Astrocyte (in vitro differentiated cells and primary cell): ENCODE measurements at regions not wholly inside any gene's neighbourhood (a gene's known extent, or its start where the extent isn't known, plus 50 kb on each side); places are given as distances from the start of the nearest gene placed in this dataset.

Source experiments
- DNase-seq: peaks from one replicate; pipeline ENCODE4 v3.0.0-alpha.2; 2010; ENCODE audit warnings: low read depth
- FAIRE-seq: peaks from 2 replicates; lab custom pipeline; 2011; peaks lifted over from hg19 to GRCh38; lab: Jason Lieb, UNC
- H2AFZ ChIP-seq: 2 replicates; pipeline ENCODE4 v1.6.0; 2012; ENCODE audit warnings: low read depth, low read length, inconsistent platforms
- H3K27ac ChIP-seq: 2 replicates; pipeline ENCODE4 v1.5.1; 2011; ENCODE audit warnings: low read depth, low read length, inconsistent platforms
- H3K27me3 ChIP-seq: 2 replicates; pipeline ENCODE4 v1.6.0; 2011; ENCODE audit warnings: low read length, inconsistent platforms; ENCODE audit not compliant: insufficient read depth
- H3K36me3 ChIP-seq: 2 replicates; pipeline ENCODE4 v1.5.1; 2011; ENCODE audit warnings: low read length, inconsistent platforms; ENCODE audit not compliant: insufficient read depth
- H3K4me1 ChIP-seq: 2 replicates; pipeline ENCODE4 v1.5.1; 2011; ENCODE audit warnings: low read length, inconsistent platforms; ENCODE audit not compliant: insufficient read depth
- H3K4me2 ChIP-seq: 2 replicates; pipeline ENCODE4 v1.6.0; 2012; ENCODE audit warnings: low read length, inconsistent platforms
- H3K4me3 ChIP-seq: 2 replicates; pipeline ENCODE4 v1.5.1; 2011; ENCODE audit warnings: low read depth, mild to moderate bottlenecking, low read length, inconsistent platforms; ENCODE audit not compliant: insufficient read depth
- H3K79me2 ChIP-seq: 2 replicates; pipeline ENCODE4 v1.6.0; 2012; ENCODE audit warnings: mild to moderate bottlenecking, low read length, inconsistent platforms; ENCODE audit not compliant: insufficient read depth
- H3K9ac ChIP-seq: 2 replicates; pipeline ENCODE4 v1.6.0; 2012; ENCODE audit warnings: mild to moderate bottlenecking, low read length, inconsistent platforms
- H3K9me3 ChIP-seq: 2 replicates; pipeline ENCODE4 v1.5.1; 2012; ENCODE audit warnings: low read depth, mild to moderate bottlenecking, low read length, inconsistent platforms; ENCODE audit not compliant: insufficient read depth
- H4K20me1 ChIP-seq: 2 replicates; pipeline ENCODE4 v1.6.0; 2012; ENCODE audit warnings: low read length, inconsistent platforms; ENCODE audit not compliant: insufficient read depth
- H3K27ac Mint-ChIP-seq: one replicate; pipeline ENCODE4 v1.8.0; 2021; ENCODE audit warnings: mild to moderate bottlenecking, mixed read lengths; ENCODE audit not compliant: unreplicated experiment
- H3K27me3 Mint-ChIP-seq: one replicate; pipeline ENCODE4 v1.8.0; 2021; ENCODE audit warnings: low read depth, mixed read lengths; ENCODE audit not compliant: unreplicated experiment
- H3K36me3 Mint-ChIP-seq: one replicate; pipeline ENCODE4 v1.8.0; 2021; ENCODE audit warnings: low read depth, mixed read lengths; ENCODE audit not compliant: unreplicated experiment
- H3K4me1 Mint-ChIP-seq: one replicate; pipeline ENCODE4 v1.8.0; 2021; ENCODE audit warnings: low read depth, mixed read lengths; ENCODE audit not compliant: unreplicated experiment
- H3K4me3 Mint-ChIP-seq: one replicate; pipeline ENCODE4 v1.8.0; 2021; ENCODE audit warnings: mild to moderate bottlenecking, moderate library complexity, mixed read lengths; ENCODE audit not compliant: unreplicated experiment
- H3K9me3 Mint-ChIP-seq: one replicate; pipeline ENCODE4 v1.8.0; 2021; ENCODE audit warnings: mild to moderate bottlenecking, mixed read lengths; ENCODE audit not compliant: unreplicated experiment
- CTCF ChIP-seq: IDR thresholded peaks from 2 replicates; pipeline ENCODE4 v1.5.1; 2011; ENCODE audit warnings: low read depth, mild to moderate bottlenecking, inconsistent platforms, low read length, moderate library complexity; ENCODE audit not compliant: insufficient read depth
- EZH2 ChIP-seq: IDR thresholded peaks from 2 replicates; pipeline ENCODE4 v1.6.1; 2012; ENCODE audit warnings: mild to moderate bottlenecking, low read length, inconsistent platforms; ENCODE audit not compliant: insufficient read depth

GRCh38 chr3:159062734-159063410, 261.0 kb downstream of the MFSD1 start:
- H3K4me2 ChIP-seq = no peak overlapping the region
- Mint-ChIP-seq H3K9me3 (no peaks in the 10 kb centered on the region), H3K4me1 (no peaks in the 10 kb centered on the region), H3K27ac (no peak overlapping the region), H3K27me3 (peaks cover 3% of the 10 kb centered on the region), H3K4me3 (no peak overlapping the region), H3K36me3 (no peaks in the 10 kb centered on the region)
- no peaks in the 10 kb centered on the region for H3K79me2 ChIP-seq
- H3K9ac ChIP-seq = no peak overlapping the region
- no peaks in the 10 kb centered on the region for H3K4me1 ChIP-seq
- FAIRE-seq (no peak), DNase-seq (no peak)
- H3K36me3 ChIP-seq = no peaks in the 10 kb centered on the region
- H4K20me1 ChIP-seq = no peaks in the 10 kb centered on the region
- TF ChIP-seq EZH2 = no peak
- no peak overlapping the region for H2AFZ ChIP-seq
- H3K27ac ChIP-seq = no peak overlapping the region
- H3K27me3 ChIP-seq = no peaks in the 10 kb centered on the region
- no peaks in the 10 kb centered on the region for H3K9me3 ChIP-seq
- no peak overlapping the region for H3K4me3 ChIP-seq

- Histone ChIP-seq H3K9ac (no peak within 1 kb of the TSS), H3K4me2 (no peak within 1 kb of the TSS), H2AFZ (no peak within 1 kb of the TSS), H3K27me3 (no peaks in the 10 kb centered on the region), H3K79me2 (no peaks in the 10 kb centered on the region), H3K9me3 (no peaks in the 10 kb centered on the region), H3K4me3 (no peak within 1 kb of the TSS), H3K4me1 (no peaks in the 10 kb centered on the region), H3K27ac (no peak within 1 kb of the TSS), H4K20me1 (no peaks in the 10 kb centered on the region), H3K36me3 (no peaks in the 10 kb centered on the region)
- Mint-ChIP-seq H3K36me3 (no peaks in the 10 kb centered on the region), H3K4me3 (no peak within 1 kb of the TSS), H3K27me3 (peaks cover 3% of the 10 kb centered on the region), H3K4me1 (peaks cover 7% of the 10 kb centered on the region), H3K9me3 (no peaks in the 10 kb centered on the region), H3K27ac (no peak within 1 kb of the TSS)
- DNase-seq (no peak), FAIRE-seq (no peak)
- TF ChIP-seq EZH2 (no peak), CTCF (no peak)
These were observed 267.2 kb downstream of the MFSD1 start, which contains the start of gene IQCJ for GRCh38 chr3:159069091-159069490. Gene IQCJ (plus strand): TSS chr3:159069319.

GRCh38 chr3:159069866-159070425, 268.1 kb downstream of the MFSD1 start:
- no peak for FAIRE-seq
- H3K27me3 Mint-ChIP-seq = peaks cover 3% of the 10 kb centered on the region
- no peaks in the 10 kb centered on the region for H3K79me2 ChIP-seq

More at GRCh38 chr3:159069866-159070425, 268.1 kb downstream of the MFSD1 start:
- Histone ChIP-seq H2AFZ (no peak overlapping the region), H3K4me1 (no peaks in the 10 kb centered on the region), H3K9me3 (no peaks in the 10 kb centered on the region), H3K27ac (no peak overlapping the region), H3K27me3 (no peaks in the 10 kb centered on the region), H3K4me2 (no peak overlapping the region), H4K20me1 (no peaks in the 10 kb centered on the region), H3K9ac (no peak overlapping the region), H3K36me3 (no peaks in the 10 kb centered on the region), H3K4me3 (no peak overlapping the region)
- Mint-ChIP-seq H3K4me3 (no peak overlapping the region), H3K36me3 (no peaks in the 10 kb centered on the region), H3K4me1 (peaks cover 7% of the 10 kb centered on the region), H3K9me3 (no peaks in the 10 kb centered on the region), H3K27ac (no peak overlapping the region)
- DNase-seq = no peak
- TF ChIP-seq CTCF (no peak), EZH2 (no peak)
